Breast epithelium (tissue), 3 donors: ENCODE measurements at regions not wholly inside any gene's neighbourhood (a gene's known extent, or its start where the extent isn't known, plus 50 kb on each side); places are given as distances from the start of the nearest gene placed in this dataset.

Experiments used
- CTCF ChIP-seq, 3 donors: fragments of 450-650 bp; IDR thresholded peaks; one replicate each; pipeline ENCODE4 v1.5.1; 2016 to 2017; ENCODE audit warnings: antibody characterized with exemption in 3 of 3, mild to moderate bottlenecking in 3 of 3, moderate library complexity in 3 of 3
- POLR2A ChIP-seq: fragments of 450-650 bp; IDR thresholded peaks from one replicate; pipeline ENCODE4 v1.6.1; 2016; ENCODE audit warnings: antibody characterized with exemption, mild to moderate bottlenecking, moderate library complexity

- no peak for TF ChIP-seq CTCF (IDR thresholded peaks at IDR 0.05)
- no peak for TF ChIP-seq POLR2A
Measured at GRCh38 chr11:43582024-43582862, 98.3 kb upstream of the HSD17B12 start.
